ENCODE measurements at regions not wholly inside any gene's neighbourhood (a gene's known extent, or its start where the extent isn't known, plus 50 kb on each side); places are given as distances from the start of the nearest gene placed in this dataset.

- DNase-seq = no peak
These were observed 49.7 kb upstream of the FRMD4B start for GRCh38 chr3:69435274-69436265.
